WERI-Rb-1 (cell line): ENCODE measurements at regions not wholly inside any gene's neighbourhood (a gene's known extent, or its start where the extent isn't known, plus 50 kb on each side); places are given as distances from the start of the nearest gene placed in this dataset.

Experiments used
- DNase-seq: peaks from one replicate; pipeline ENCODE4 v3.0.0-alpha.2; 2020
- H3K27ac ChIP-seq: fragments of 250-450 bp; sonication (Bioruptor Pico); 2 replicates; pipeline ENCODE4 v1.5.1; 2020; ENCODE audit warnings: mild to moderate bottlenecking, moderate library complexity
- H3K27me3 ChIP-seq: fragments of 250-450 bp; sonication (Bioruptor Pico); 2 replicates; pipeline ENCODE4 v1.5.1; 2021; ENCODE audit warnings: mild to moderate bottlenecking, low read depth, moderate library complexity; ENCODE audit not compliant: insufficient read depth, severe bottlenecking
- H3K36me3 ChIP-seq: fragments of 250-450 bp; sonication (Bioruptor Pico); 2 replicates; pipeline ENCODE4 v1.5.1; 2020; ENCODE audit warnings: mild to moderate bottlenecking, moderate library complexity
- H3K4me3 ChIP-seq: 2 replicates; pipeline ENCODE4 v1.5.1; 2011; ENCODE audit warnings: low read depth, mild to moderate bottlenecking, control low read depth, low read length
- H3K9me3 ChIP-seq: fragments of 250-450 bp; sonication (Bioruptor Pico); 2 replicates; pipeline ENCODE4 v1.5.1; 2021; ENCODE audit warnings: mild to moderate bottlenecking, moderate library complexity; ENCODE audit not compliant: severe bottlenecking
- TF ChIP-seq, protein P1 (sequence below): IDR thresholded peaks from 2 replicates; pipeline ENCODE4 v1.5.1; 2011; ENCODE audit warnings: low read depth, mild to moderate bottlenecking, control low read depth, inconsistent platforms, low read length

DNA sequence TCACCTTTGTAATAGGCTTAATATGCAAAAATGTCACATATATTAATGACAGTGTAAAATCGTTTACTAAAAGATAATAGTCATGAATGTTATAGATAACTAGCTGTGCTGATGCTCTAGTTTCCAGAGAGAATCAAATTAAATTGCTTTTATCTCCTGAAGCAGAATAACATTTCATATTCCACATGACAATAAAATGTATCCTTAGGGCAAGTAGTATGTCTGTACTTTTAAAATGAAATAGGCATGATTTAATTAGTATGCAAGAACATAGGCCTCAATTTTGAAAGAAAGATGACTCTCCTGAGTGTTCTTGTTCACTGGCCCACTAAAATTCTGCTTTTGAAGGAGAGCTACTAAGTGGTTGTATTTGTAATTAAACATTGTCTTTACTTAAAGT is 1027.0 kb downstream of the ARAP2 start:
- no peaks in the 10 kb centered on the region for H3K9me3 ChIP-seq
- H3K27me3 ChIP-seq = no peaks in the 10 kb centered on the region
- TF ChIP-seq, protein P1, sequence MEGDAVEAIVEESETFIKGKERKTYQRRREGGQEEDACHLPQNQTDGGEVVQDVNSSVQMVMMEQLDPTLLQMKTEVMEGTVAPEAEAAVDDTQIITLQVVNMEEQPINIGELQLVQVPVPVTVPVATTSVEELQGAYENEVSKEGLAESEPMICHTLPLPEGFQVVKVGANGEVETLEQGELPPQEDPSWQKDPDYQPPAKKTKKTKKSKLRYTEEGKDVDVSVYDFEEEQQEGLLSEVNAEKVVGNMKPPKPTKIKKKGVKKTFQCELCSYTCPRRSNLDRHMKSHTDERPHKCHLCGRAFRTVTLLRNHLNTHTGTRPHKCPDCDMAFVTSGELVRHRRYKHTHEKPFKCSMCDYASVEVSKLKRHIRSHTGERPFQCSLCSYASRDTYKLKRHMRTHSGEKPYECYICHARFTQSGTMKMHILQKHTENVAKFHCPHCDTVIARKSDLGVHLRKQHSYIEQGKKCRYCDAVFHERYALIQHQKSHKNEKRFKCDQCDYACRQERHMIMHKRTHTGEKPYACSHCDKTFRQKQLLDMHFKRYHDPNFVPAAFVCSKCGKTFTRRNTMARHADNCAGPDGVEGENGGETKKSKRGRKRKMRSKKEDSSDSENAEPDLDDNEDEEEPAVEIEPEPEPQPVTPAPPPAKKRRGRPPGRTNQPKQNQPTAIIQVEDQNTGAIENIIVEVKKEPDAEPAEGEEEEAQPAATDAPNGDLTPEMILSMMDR = no peak
- DNase-seq = no peak
- no peaks in the 10 kb centered on the region for H3K36me3 ChIP-seq
- no peak overlapping the region for H3K27ac ChIP-seq
- no peak overlapping the region for H3K4me3 ChIP-seq

DNA sequence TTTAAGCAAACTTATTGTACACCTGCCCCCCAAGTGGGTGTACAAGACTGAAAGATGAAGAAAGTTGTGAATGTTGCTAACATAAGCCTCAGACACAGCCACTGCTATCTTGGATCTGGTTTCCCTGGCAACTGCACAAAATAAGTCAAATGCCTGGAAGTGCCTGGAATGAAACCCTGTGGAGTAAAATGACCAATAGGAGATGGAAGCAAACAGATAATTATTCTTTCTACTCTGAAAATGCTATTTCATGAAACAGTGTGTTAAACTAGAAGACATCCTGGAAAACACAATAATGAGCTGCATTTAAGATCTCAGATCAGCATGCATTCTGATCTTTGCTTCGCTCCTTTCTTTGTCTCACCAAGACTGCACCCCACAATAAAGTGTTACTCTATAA is 1016.0 kb downstream of the ARAP2 start:
- TF ChIP-seq, protein P1 = no peak
- Histone ChIP-seq H3K36me3 (no peaks in the 10 kb centered on the region), H3K27me3 (no peaks in the 10 kb centered on the region), H3K27ac (no peak overlapping the region), H3K4me3 (no peak overlapping the region), H3K9me3 (no peaks in the 10 kb centered on the region)
- DNase-seq = no peak

DNA sequence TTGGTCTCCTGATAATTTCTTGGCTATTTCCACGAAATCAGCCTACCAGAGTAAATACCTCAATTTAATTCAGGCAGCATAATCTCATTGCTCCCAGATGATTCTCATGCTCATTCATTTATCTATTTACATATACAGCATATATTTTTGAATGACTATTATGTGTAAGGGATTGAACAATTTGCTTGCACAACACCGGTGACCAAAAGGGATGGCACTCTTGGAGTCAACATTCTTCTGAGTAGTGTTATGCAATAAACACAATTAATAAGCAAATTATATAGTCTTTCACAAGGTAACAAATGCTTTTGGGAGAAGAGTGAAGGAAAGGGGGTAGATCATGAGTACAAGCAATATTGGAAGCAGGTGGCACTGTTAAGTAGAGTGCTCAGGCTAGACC is 1015.3 kb downstream of the ARAP2 start:
- DNase-seq = no peak
- Histone ChIP-seq H3K36me3 (no peaks in the 10 kb centered on the region), H3K9me3 (no peaks in the 10 kb centered on the region), H3K27ac (no peak overlapping the region), H3K4me3 (no peak overlapping the region), H3K27me3 (no peaks in the 10 kb centered on the region)
- TF ChIP-seq, protein P1 = no peak

DNA sequence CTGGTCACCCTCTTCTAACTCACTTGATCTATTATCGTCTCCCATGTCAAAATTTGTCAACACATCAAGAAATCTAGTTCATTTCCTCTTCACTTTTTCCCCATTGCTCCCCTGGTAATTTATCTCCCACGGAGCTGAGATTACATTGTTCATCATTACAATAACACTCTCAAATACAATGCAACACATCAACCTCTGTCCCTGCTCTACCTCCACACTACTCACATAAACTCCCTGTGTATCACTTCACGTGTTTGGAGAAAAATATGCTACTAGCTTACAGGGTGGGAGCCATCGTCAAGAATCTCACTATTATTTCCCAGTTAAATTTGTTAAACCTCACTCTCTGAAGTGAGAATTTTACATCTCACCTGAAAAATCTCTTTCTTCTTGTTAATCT is 1006.4 kb downstream of the ARAP2 start:
- no peaks in the 10 kb centered on the region for H3K36me3 ChIP-seq
- TF ChIP-seq, protein P1 = no peak
- no peak overlapping the region for H3K4me3 ChIP-seq

DNA sequence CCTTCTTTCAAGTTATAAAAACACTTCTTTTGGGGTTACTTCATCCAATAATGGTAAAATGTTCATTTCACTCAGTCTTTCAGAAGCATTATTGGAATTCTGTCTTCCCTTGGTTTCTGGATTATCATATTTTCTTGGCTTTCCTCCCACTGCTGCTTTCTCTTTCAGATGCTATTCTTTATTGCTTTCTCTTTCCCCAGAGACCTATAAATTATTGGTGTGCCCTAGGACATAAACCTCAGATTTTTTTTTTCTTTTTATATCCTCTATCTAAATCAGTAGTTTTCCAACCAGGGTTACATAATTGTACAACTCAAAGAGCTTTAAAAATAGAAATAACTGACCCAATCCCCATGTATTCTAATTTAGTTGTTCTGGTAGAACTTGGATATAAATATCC is 1005.5 kb downstream of the ARAP2 start:
- peaks cover 2% of the 10 kb centered on the region for H3K9me3 ChIP-seq
- TF ChIP-seq, protein P1 = no peak
- H3K36me3 ChIP-seq = no peaks in the 10 kb centered on the region
- H3K27ac ChIP-seq = no peak overlapping the region
- no peak for DNase-seq
- H3K4me3 ChIP-seq = no peak overlapping the region
- no peaks in the 10 kb centered on the region for H3K27me3 ChIP-seq

More for the DNA sequence above, 1006.4 kb downstream of the ARAP2 start:
- DNase-seq = no peak
- H3K9me3 ChIP-seq = peaks cover 2% of the 10 kb centered on the region
- H3K27ac ChIP-seq = no peak overlapping the region
- H3K27me3 ChIP-seq = no peaks in the 10 kb centered on the region

- TF ChIP-seq, protein P1 = no peak
- H3K27me3 ChIP-seq = no peaks in the 10 kb centered on the region
- H3K27ac ChIP-seq = no peak overlapping the region
- no peak overlapping the region for H3K4me3 ChIP-seq
- no peaks in the 10 kb centered on the region for H3K9me3 ChIP-seq
- no peaks in the 10 kb centered on the region for H3K36me3 ChIP-seq
- DNase-seq = no peak
Observed at GRCh38 chr4:35246493-35246892, 997.8 kb downstream of the ARAP2 start.
